ENCODE measurements at regions not wholly inside any gene's neighbourhood (a gene's known extent, or its start where the extent isn't known, plus 50 kb on each side); places are given as distances from the start of the nearest gene placed in this dataset.

DNA sequence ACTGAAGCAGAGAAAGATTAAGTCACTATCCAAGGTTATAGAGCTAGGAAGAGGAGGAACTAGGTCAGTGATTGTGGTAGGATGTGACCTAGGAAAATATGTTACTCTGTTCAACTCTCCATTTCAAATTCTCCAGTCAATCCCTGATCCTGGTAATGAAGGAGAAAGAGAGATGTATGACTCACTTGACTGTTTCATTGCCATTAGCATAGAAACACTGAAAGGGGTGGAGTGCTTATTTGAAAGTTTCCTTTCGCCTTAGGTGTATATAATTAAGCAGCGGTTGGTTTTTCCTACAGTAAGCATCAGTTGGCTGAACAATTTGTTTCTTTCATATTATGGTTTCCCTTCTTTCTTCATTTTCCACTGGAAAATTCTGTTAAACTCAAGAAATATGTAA, 198.1 kb upstream of the CSNK1A1L start:
- Histone ChIP-seq H3K56ac (ENCODE audit: low read length) (no peak overlapping the region), H4K5ac (ENCODE audit: low read length) (no peak overlapping the region), H3K4me1 (ENCODE audit: control insufficient read depth, low read depth, low read length) (no peaks in the 10 kb centered on the region), H3K18ac (ENCODE audit: low read length) (no peak overlapping the region), H2AK5ac (ENCODE audit: low read length) (no peak overlapping the region), H3K79me1 (ENCODE audit: low read length) (no peaks in the 10 kb centered on the region), H2BK15ac (replicated peaks; ENCODE audit: low read depth) (no peak overlapping the region), H3K36me3 (ENCODE audit: control insufficient read depth, insufficient read depth, low read length) (no peaks in the 10 kb centered on the region), H2BK5ac (ENCODE audit: low read length) (no peak overlapping the region), H3K4me3 (ENCODE audit: low read length) (no peak overlapping the region), H2BK120ac (ENCODE audit: low read depth, low read length) (no peak overlapping the region), H3K27ac (ENCODE audit: low read depth, low read length) (no peak overlapping the region), H3K23ac (ENCODE audit: low read length) (no peak overlapping the region), H3K9ac (ENCODE audit: low read length) (no peak overlapping the region), H4K8ac (ENCODE audit: low read depth, low read length) (no peak overlapping the region), H3K4me2 (ENCODE audit: low read length) (no peak overlapping the region), H3K27me3 (ENCODE audit: insufficient read depth, low read length, poor library complexity) (no peaks in the 10 kb centered on the region), H3K79me2 (ENCODE audit: control insufficient read depth, insufficient read depth, low read length) (no peaks in the 10 kb centered on the region), H3K4ac (ENCODE audit: low read depth, low read length) (no peak overlapping the region)
- peak; percentile 14 for DNase-seq
- WGBS (ENCODE audit: extremely low coverage, insufficient coverage, low lambda C conversion rate) = no CpG with 5 or more reads among the region's 2 CpGs

DNA sequence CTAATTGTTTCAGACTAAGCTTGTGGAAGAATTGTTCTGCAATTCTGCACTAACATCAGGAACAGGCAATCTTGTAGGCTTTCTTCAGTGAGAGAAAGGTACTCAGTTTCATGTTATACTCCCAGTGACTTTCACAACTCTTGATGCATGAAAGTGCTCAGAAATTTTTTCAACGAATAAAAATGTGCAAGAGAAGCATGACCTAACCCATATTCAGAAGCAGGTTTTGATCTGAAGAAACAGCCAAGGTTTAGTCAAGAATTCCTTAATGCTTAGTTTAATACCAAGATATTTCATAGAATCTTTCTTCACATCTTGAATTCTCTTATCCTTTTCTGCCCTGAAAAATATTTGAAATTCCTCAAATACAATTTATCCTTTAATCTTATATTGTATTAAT, 197.2 kb upstream of the CSNK1A1L start:
- Histone ChIP-seq H3K9ac (ENCODE audit: low read length) (no peak overlapping the region), H3K79me2 (ENCODE audit: control insufficient read depth, insufficient read depth, low read length) (no peaks in the 10 kb centered on the region), H3K36me3 (ENCODE audit: control insufficient read depth, insufficient read depth, low read length) (no peaks in the 10 kb centered on the region), H3K18ac (ENCODE audit: low read length) (no peak overlapping the region), H3K4me2 (ENCODE audit: low read length) (no peak overlapping the region), H3K4me3 (ENCODE audit: low read length) (no peak overlapping the region), H4K8ac (ENCODE audit: low read depth, low read length) (no peak overlapping the region), H3K27me3 (ENCODE audit: insufficient read depth, low read length, poor library complexity) (no peaks in the 10 kb centered on the region), H3K23ac (ENCODE audit: low read length) (no peak overlapping the region), H3K56ac (ENCODE audit: low read length) (no peak overlapping the region), H3K4me1 (ENCODE audit: control insufficient read depth, low read depth, low read length) (no peaks in the 10 kb centered on the region), H4K5ac (ENCODE audit: low read length) (no peak overlapping the region), H2BK5ac (ENCODE audit: low read length) (no peak overlapping the region), H3K79me1 (ENCODE audit: low read length) (no peaks in the 10 kb centered on the region), H2AK5ac (ENCODE audit: low read length) (no peak overlapping the region), H2BK15ac (replicated peaks; ENCODE audit: low read depth) (no peak overlapping the region), H2BK120ac (ENCODE audit: low read depth, low read length) (no peak overlapping the region), H3K27ac (ENCODE audit: low read depth, low read length) (no peak overlapping the region), H3K4ac (ENCODE audit: low read depth, low read length) (no peak overlapping the region)
- no peak for DNase-seq
- WGBS (ENCODE audit: extremely low coverage, insufficient coverage, low lambda C conversion rate) = no CpG with 5 or more reads among the region's 1 CpG

DNA sequence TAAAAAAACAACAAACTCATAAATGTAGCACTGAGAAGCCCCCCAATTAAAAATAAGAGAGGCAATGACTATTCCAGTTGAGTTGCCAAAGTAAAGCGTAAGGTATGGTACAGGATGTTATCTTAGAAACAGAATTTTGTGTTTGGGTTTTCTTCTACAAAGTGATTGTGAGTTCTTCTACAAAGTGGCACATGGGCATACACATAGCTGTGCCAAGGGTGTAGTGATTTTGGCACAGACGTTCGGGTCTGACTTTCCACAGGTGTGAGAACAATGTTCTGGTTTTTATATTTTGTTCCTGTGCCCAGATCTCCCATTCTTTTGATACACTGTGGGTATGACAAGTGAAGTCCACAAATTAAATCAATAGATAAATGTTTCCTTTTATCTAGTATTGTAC, 190.1 kb upstream of the CSNK1A1L start:
- H3K79me1 ChIP-seq (ENCODE audit: low read length) = no peaks in the 10 kb centered on the region
- H3K36me3 ChIP-seq (ENCODE audit: control insufficient read depth, insufficient read depth, low read length) = no peaks in the 10 kb centered on the region
- no peak overlapping the region for H4K8ac ChIP-seq (ENCODE audit: low read depth, low read length)
- H3K27me3 ChIP-seq (ENCODE audit: insufficient read depth, low read length, poor library complexity) = no peaks in the 10 kb centered on the region
- no peak overlapping the region for H3K4me3 ChIP-seq (ENCODE audit: low read length)
- H3K79me2 ChIP-seq (ENCODE audit: control insufficient read depth, insufficient read depth, low read length) = no peaks in the 10 kb centered on the region
- H3K23ac ChIP-seq (ENCODE audit: low read length) = no peak overlapping the region
- no peak overlapping the region for H3K4me2 ChIP-seq (ENCODE audit: low read length)
- DNase-seq = no peak
- no peak overlapping the region for H4K5ac ChIP-seq (ENCODE audit: low read length)
- no peak overlapping the region for H3K4ac ChIP-seq (ENCODE audit: low read depth, low read length)
- H3K9ac ChIP-seq (ENCODE audit: low read length) = no peak overlapping the region
- H2AK5ac ChIP-seq (ENCODE audit: low read length) = no peak overlapping the region
- H3K56ac ChIP-seq (ENCODE audit: low read length) = no peak overlapping the region
- no peak overlapping the region for H2BK15ac ChIP-seq (replicated peaks; ENCODE audit: low read depth)
- H3K18ac ChIP-seq (ENCODE audit: low read length) = no peak overlapping the region
- no peak overlapping the region for H2BK120ac ChIP-seq (ENCODE audit: low read depth, low read length)
- WGBS (ENCODE audit: extremely low coverage, insufficient coverage, low lambda C conversion rate) = no CpG with 5 or more reads among the region's 3 CpGs
- H3K27ac ChIP-seq (ENCODE audit: low read depth, low read length) = no peak overlapping the region
- no peaks in the 10 kb centered on the region for H3K4me1 ChIP-seq (ENCODE audit: control insufficient read depth, low read depth, low read length)
- no peak overlapping the region for H2BK5ac ChIP-seq (ENCODE audit: low read length)

DNA sequence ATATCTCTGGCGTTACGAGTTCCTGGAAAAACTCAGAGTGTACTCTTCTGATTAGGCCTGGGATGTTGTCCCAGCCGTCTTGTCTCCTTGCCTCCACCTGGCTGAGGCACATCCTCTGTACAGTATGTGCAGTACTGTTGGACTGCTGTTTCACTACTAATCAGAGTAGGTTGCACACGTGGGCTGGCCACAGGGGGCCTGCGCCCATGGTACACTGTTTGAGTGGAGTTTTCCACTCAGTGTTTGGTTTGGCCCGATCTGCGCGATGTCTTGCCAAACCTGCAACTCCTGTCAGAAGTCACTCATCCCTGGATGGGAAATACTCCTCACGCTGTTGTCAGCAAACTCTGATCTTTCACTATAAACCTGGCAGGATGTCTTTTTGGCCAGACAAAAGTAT, 189.6 kb upstream of the CSNK1A1L start:
- DNase-seq = no peak
- Histone ChIP-seq H3K79me2 (ENCODE audit: control insufficient read depth, insufficient read depth, low read length) (no peaks in the 10 kb centered on the region), H3K79me1 (ENCODE audit: low read length) (no peaks in the 10 kb centered on the region), H2BK120ac (ENCODE audit: low read depth, low read length) (no peak overlapping the region), H2AK5ac (ENCODE audit: low read length) (no peak overlapping the region), H3K23ac (ENCODE audit: low read length) (no peak overlapping the region), H4K8ac (ENCODE audit: low read depth, low read length) (no peak overlapping the region), H3K9ac (ENCODE audit: low read length) (no peak overlapping the region), H3K4ac (ENCODE audit: low read depth, low read length) (no peak overlapping the region), H3K4me3 (ENCODE audit: low read length) (no peak overlapping the region), H3K27ac (ENCODE audit: low read depth, low read length) (no peak overlapping the region), H3K27me3 (ENCODE audit: insufficient read depth, low read length, poor library complexity) (no peaks in the 10 kb centered on the region), H3K4me2 (ENCODE audit: low read length) (no peak overlapping the region), H2BK5ac (ENCODE audit: low read length) (no peak overlapping the region), H4K5ac (ENCODE audit: low read length) (no peak overlapping the region), H3K4me1 (ENCODE audit: control insufficient read depth, low read depth, low read length) (no peaks in the 10 kb centered on the region), H3K56ac (ENCODE audit: low read length) (no peak overlapping the region), H3K36me3 (ENCODE audit: control insufficient read depth, insufficient read depth, low read length) (no peaks in the 10 kb centered on the region), H2BK15ac (replicated peaks; ENCODE audit: low read depth) (no peak overlapping the region), H3K18ac (ENCODE audit: low read length) (no peak overlapping the region)
- WGBS (ENCODE audit: extremely low coverage, insufficient coverage, low lambda C conversion rate) = no CpG with 5 or more reads among the region's 9 CpGs

- Histone ChIP-seq H3K56ac (ENCODE audit: low read length) (no peak overlapping the region), H3K4me2 (ENCODE audit: low read length) (no peak overlapping the region), H3K27ac (ENCODE audit: low read depth, low read length) (no peak overlapping the region), H3K36me3 (ENCODE audit: control insufficient read depth, insufficient read depth, low read length) (no peaks in the 10 kb centered on the region), H3K27me3 (ENCODE audit: insufficient read depth, low read length, poor library complexity) (no peaks in the 10 kb centered on the region), H3K9ac (ENCODE audit: low read length) (no peak overlapping the region), H2BK120ac (ENCODE audit: low read depth, low read length) (no peak overlapping the region), H2BK15ac (replicated peaks; ENCODE audit: low read depth) (no peak overlapping the region), H4K8ac (ENCODE audit: low read depth, low read length) (no peak overlapping the region), H2BK5ac (ENCODE audit: low read length) (no peak overlapping the region), H3K4me1 (ENCODE audit: control insufficient read depth, low read depth, low read length) (no peaks in the 10 kb centered on the region), H3K79me1 (ENCODE audit: low read length) (no peaks in the 10 kb centered on the region), H3K4ac (ENCODE audit: low read depth, low read length) (no peak overlapping the region), H4K5ac (ENCODE audit: low read length) (no peak overlapping the region), H2AK5ac (ENCODE audit: low read length) (no peak overlapping the region), H3K4me3 (ENCODE audit: low read length) (no peak overlapping the region), H3K23ac (ENCODE audit: low read length) (no peak overlapping the region), H3K79me2 (ENCODE audit: control insufficient read depth, insufficient read depth, low read length) (no peaks in the 10 kb centered on the region), H3K18ac (ENCODE audit: low read length) (no peak overlapping the region)
- WGBS (ENCODE audit: extremely low coverage, insufficient coverage, low lambda C conversion rate) = no CpG with 5 or more reads among the region's 6 CpGs
- no peak for DNase-seq
These were observed 189.0 kb upstream of the CSNK1A1L start for GRCh38 chr13:37294472-37294871.

GRCh38 chr13:37293295-37293694, 187.8 kb upstream of the CSNK1A1L start:
- Histone ChIP-seq H3K27ac (ENCODE audit: low read depth, low read length) (no peak overlapping the region), H4K5ac (ENCODE audit: low read length) (no peak overlapping the region)
- no CpG with 5 or more reads among the region's 3 CpGs for WGBS (ENCODE audit: extremely low coverage, insufficient coverage, low lambda C conversion rate)

More at GRCh38 chr13:37293295-37293694, 187.8 kb upstream of the CSNK1A1L start:
- Histone ChIP-seq H3K23ac (ENCODE audit: low read length) (no peak overlapping the region), H3K9ac (ENCODE audit: low read length) (no peak overlapping the region), H3K56ac (ENCODE audit: low read length) (no peak overlapping the region), H3K4me3 (ENCODE audit: low read length) (no peak overlapping the region), H4K8ac (ENCODE audit: low read depth, low read length) (no peak overlapping the region), H2BK15ac (replicated peaks; ENCODE audit: low read depth) (no peak overlapping the region), H3K36me3 (ENCODE audit: control insufficient read depth, insufficient read depth, low read length) (no peaks in the 10 kb centered on the region), H3K79me2 (ENCODE audit: control insufficient read depth, insufficient read depth, low read length) (no peaks in the 10 kb centered on the region), H3K4ac (ENCODE audit: low read depth, low read length) (no peak overlapping the region), H2AK5ac (ENCODE audit: low read length) (no peak overlapping the region), H2BK5ac (ENCODE audit: low read length) (no peak overlapping the region), H3K79me1 (ENCODE audit: low read length) (no peaks in the 10 kb centered on the region), H3K18ac (ENCODE audit: low read length) (no peak overlapping the region), H3K27me3 (ENCODE audit: insufficient read depth, low read length, poor library complexity) (no peaks in the 10 kb centered on the region), H3K4me2 (ENCODE audit: low read length) (no peak overlapping the region), H3K4me1 (ENCODE audit: control insufficient read depth, low read depth, low read length) (no peaks in the 10 kb centered on the region), H2BK120ac (ENCODE audit: low read depth, low read length) (no peak overlapping the region)
- no peak for DNase-seq

Data from mesendoderm (in vitro differentiated cells).